Fibroblast of lung (primary cell): ENCODE measurements at regions not wholly inside any gene's neighbourhood (a gene's known extent, or its start where the extent isn't known, plus 50 kb on each side); places are given as distances from the start of the nearest gene placed in this dataset.

Source experiments
- DNase-seq, 2 donors: peaks; one replicate each; pipeline versions ENCODE4 v3.0.0 to v3.0.0-alpha.2; 2010; ENCODE audit warnings: low read depth in 2 of 2
- H2AFZ ChIP-seq: 2 replicates; pipeline ENCODE4 v1.5.1; 2012; ENCODE audit warnings: low read length, control low read depth, inconsistent platforms
- H3K27ac ChIP-seq: 2 replicates; pipeline ENCODE4 v1.5.1; 2011; ENCODE audit warnings: low read length, control low read depth; ENCODE audit not compliant: insufficient read depth
- H3K27me3 ChIP-seq: 2 replicates; pipeline ENCODE4 v1.5.1; 2011; ENCODE audit warnings: mild to moderate bottlenecking, low read length; ENCODE audit not compliant: control insufficient read depth, insufficient read depth
- H3K36me3 ChIP-seq: 2 replicates; pipeline ENCODE4 v1.5.1; 2011; ENCODE audit warnings: low read length; ENCODE audit not compliant: control insufficient read depth, insufficient read depth
- H3K4me1 ChIP-seq: 2 replicates; pipeline ENCODE4 v1.5.1; 2011; ENCODE audit warnings: low read length; ENCODE audit not compliant: control insufficient read depth, insufficient read depth; ENCODE audit errors: extremely low read depth
- H3K4me2 ChIP-seq: 2 replicates; pipeline ENCODE4 v1.5.1; 2011; ENCODE audit warnings: low read length, control low read depth; ENCODE audit not compliant: insufficient read depth; ENCODE audit errors: extremely low read depth
- H3K4me3 ChIP-seq, 4 experiments: fragments of 200-600 bp in 1 of 4; sonication (generic) in 1 of 4; replicated peaks in 1 of 4; 2 replicates each; pipeline ENCODE4 v1.5.1; 2011 to 2016; ENCODE audit warnings: low read length in 4 of 4, low read depth in 3 of 4, mild to moderate bottlenecking in 3 of 4, control low read depth in 2 of 4, inconsistent platforms in 1 of 4, mixed read lengths in 1 of 4; ENCODE audit not compliant: insufficient read depth in 1 of 4; ENCODE audit errors: control extremely low read depth in 1 of 4
- H3K79me2 ChIP-seq: 2 replicates; pipeline ENCODE4 v1.5.1; 2012; ENCODE audit warnings: mild to moderate bottlenecking, low read length, inconsistent platforms; ENCODE audit not compliant: control insufficient read depth, insufficient read depth
- H3K9ac ChIP-seq: 2 replicates; pipeline ENCODE4 v1.5.1; 2011; ENCODE audit warnings: mild to moderate bottlenecking, low read length, control low read depth; ENCODE audit not compliant: insufficient read depth
- H3K9me3 ChIP-seq: 2 replicates; pipeline ENCODE4 v1.5.1; 2012; ENCODE audit warnings: low read depth, low read length; ENCODE audit not compliant: control insufficient read depth, insufficient read depth
- H4K20me1 ChIP-seq: 2 replicates; pipeline ENCODE4 v1.5.1; 2011; ENCODE audit warnings: low read length; ENCODE audit not compliant: control insufficient read depth, insufficient read depth; ENCODE audit errors: extremely low read depth
- EZH2 ChIP-seq: IDR thresholded peaks from 2 replicates; pipeline ENCODE4 v1.5.1; 2012; ENCODE audit warnings: low read length, control low read depth, mild to moderate bottlenecking; ENCODE audit errors: missing control alignments
- TF ChIP-seq, protein P1 (sequence below), 2 donors: IDR thresholded peaks in 1 of 2; conservative IDR thresholded peaks in 1 of 2; 1 replicate in 1 of 2; 2 replicates in 1 of 2; pipeline ENCODE4 v1.5.1; 2011 to 2012; ENCODE audit warnings: low read length in 2 of 2, control low read depth in 1 of 2, inconsistent platforms in 1 of 2, low read depth in 1 of 2, mild to moderate bottlenecking in 1 of 2

GRCh38 chr14:101070540-101071492 is 167.3 kb upstream of the RTL1 start:
- Histone ChIP-seq H4K20me1 (no peaks in the 10 kb centered on the region), H3K79me2 (no peaks in the 10 kb centered on the region), H3K4me1 (no peaks in the 10 kb centered on the region), H3K27me3 (no peaks in the 10 kb centered on the region), H3K27ac (no peak overlapping the region), H3K9me3 (no peaks in the 10 kb centered on the region), H2AFZ (no peak overlapping the region), H3K36me3 (peaks cover 10% of the 10 kb centered on the region), H3K9ac (no peak overlapping the region), H3K4me2 (no peak overlapping the region), H3K4me3 (no peak overlapping the region)
- DNase-seq, result no peak
- TF ChIP-seq, protein P1, sequence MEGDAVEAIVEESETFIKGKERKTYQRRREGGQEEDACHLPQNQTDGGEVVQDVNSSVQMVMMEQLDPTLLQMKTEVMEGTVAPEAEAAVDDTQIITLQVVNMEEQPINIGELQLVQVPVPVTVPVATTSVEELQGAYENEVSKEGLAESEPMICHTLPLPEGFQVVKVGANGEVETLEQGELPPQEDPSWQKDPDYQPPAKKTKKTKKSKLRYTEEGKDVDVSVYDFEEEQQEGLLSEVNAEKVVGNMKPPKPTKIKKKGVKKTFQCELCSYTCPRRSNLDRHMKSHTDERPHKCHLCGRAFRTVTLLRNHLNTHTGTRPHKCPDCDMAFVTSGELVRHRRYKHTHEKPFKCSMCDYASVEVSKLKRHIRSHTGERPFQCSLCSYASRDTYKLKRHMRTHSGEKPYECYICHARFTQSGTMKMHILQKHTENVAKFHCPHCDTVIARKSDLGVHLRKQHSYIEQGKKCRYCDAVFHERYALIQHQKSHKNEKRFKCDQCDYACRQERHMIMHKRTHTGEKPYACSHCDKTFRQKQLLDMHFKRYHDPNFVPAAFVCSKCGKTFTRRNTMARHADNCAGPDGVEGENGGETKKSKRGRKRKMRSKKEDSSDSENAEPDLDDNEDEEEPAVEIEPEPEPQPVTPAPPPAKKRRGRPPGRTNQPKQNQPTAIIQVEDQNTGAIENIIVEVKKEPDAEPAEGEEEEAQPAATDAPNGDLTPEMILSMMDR (conservative IDR thresholded peaks at IDR 0.05 in 1 of 2, IDR thresholded peaks at IDR 0.05 in 1 of 2; ENCODE audit: low read depth in 1 of 2, low read length in 2 of 2), result no peak
- no peak for TF ChIP-seq EZH2

- H3K27ac ChIP-seq, result no peak overlapping the region
- no peak overlapping the region for H2AFZ ChIP-seq
- no peaks in the 10 kb centered on the region for H3K4me1 ChIP-seq
- no peaks in the 10 kb centered on the region for H4K20me1 ChIP-seq
- TF ChIP-seq, protein P1 (conservative IDR thresholded peaks at IDR 0.05 in 1 of 2, IDR thresholded peaks at IDR 0.05 in 1 of 2; ENCODE audit: low read depth in 1 of 2, low read length in 2 of 2), result no peak
- TF ChIP-seq EZH2, result no peak
- H3K9ac ChIP-seq, result no peak overlapping the region
- H3K9me3 ChIP-seq, result no peaks in the 10 kb centered on the region
- H3K36me3 ChIP-seq, result peaks cover 8% of the 10 kb centered on the region
- no peak overlapping the region for H3K4me2 ChIP-seq
- no peaks in the 10 kb centered on the region for H3K79me2 ChIP-seq
- no peak overlapping the region for H3K4me3 ChIP-seq
- DNase-seq, result no peak
- H3K27me3 ChIP-seq, result no peaks in the 10 kb centered on the region
These were observed 168.0 kb upstream of the RTL1 start for GRCh38 chr14:101071493-101071906.

GRCh38 chr14:101072070-101072469 is 168.5 kb upstream of the RTL1 start:
- TF ChIP-seq EZH2, result no peak
- TF ChIP-seq, protein P1 (conservative IDR thresholded peaks at IDR 0.05 in 1 of 2, IDR thresholded peaks at IDR 0.05 in 1 of 2; ENCODE audit: low read depth in 1 of 2, low read length in 2 of 2), result no peak
- H3K4me2 ChIP-seq, result no peak overlapping the region

More at GRCh38 chr14:101072070-101072469, 168.5 kb upstream of the RTL1 start:
- Histone ChIP-seq H3K79me2 (no peaks in the 10 kb centered on the region), H3K4me3 (no peak overlapping the region), H3K9ac (no peak overlapping the region), H4K20me1 (no peaks in the 10 kb centered on the region), H2AFZ (no peak overlapping the region), H3K27ac (no peak overlapping the region), H3K9me3 (no peaks in the 10 kb centered on the region), H3K36me3 (peaks cover 8% of the 10 kb centered on the region), H3K27me3 (no peaks in the 10 kb centered on the region), H3K4me1 (no peaks in the 10 kb centered on the region)
- no peak for DNase-seq
